ENCODE measurements at regions not wholly inside any gene's neighbourhood (a gene's known extent, or its start where the extent isn't known, plus 50 kb on each side); places are given as distances from the start of the nearest gene placed in this dataset.

GRCh38 chr6:62570372-62570771, 284.3 kb upstream of the KHDRBS2 start:
- no peaks in the 10 kb centered on the region for H3K9me3 ChIP-seq
- H3K36me3 ChIP-seq: no peaks in the 10 kb centered on the region
- DNase-seq: no peak
- WGBS, 5 donors: 72 to 91% (median 82%) methylated on average over 1 of the region's 1 CpG
- TF ChIP-seq EP300 (IDR thresholded peaks at IDR 0.05) (no peak), POLR2A (IDR thresholded peaks at IDR 0.05) (no peak), POLR2AphosphoS5 (IDR thresholded peaks at IDR 0.05) (no peak), CTCF (IDR thresholded peaks at IDR 0.05) (no peak)
- intact Hi-C loops (cut with DNase I; ENCODE audit: low total_unique reads): no loop called here
- H3K4me3 ChIP-seq: no peak overlapping the region
- no peak overlapping the region for H3K27ac ChIP-seq
- H3K4me1 ChIP-seq: no peaks in the 10 kb centered on the region
- no peaks in the 10 kb centered on the region for H3K27me3 ChIP-seq

- Histone ChIP-seq H3K4me1 (no peaks in the 10 kb centered on the region), H3K4me3 (no peak overlapping the region), H3K27ac (no peak overlapping the region), H3K9me3 (peaks cover 0 to 8% (median 0%) of the 10 kb centered on the region in 4 donors), H3K36me3 (no peaks in the 10 kb centered on the region), H3K27me3 (no peaks in the 10 kb centered on the region)
- TF ChIP-seq POLR2AphosphoS5 (IDR thresholded peaks at IDR 0.05) (no peak), EP300 (IDR thresholded peaks at IDR 0.05) (no peak), CTCF (IDR thresholded peaks at IDR 0.05) (no peak), POLR2A (IDR thresholded peaks at IDR 0.05) (no peak)
- intact Hi-C loops (cut with DNase I; ENCODE audit: low total_unique reads): no loop called here
- 70 to 81% (median 78%) methylated on average over 2 of the region's 2 CpGs; no CpG with 5 or more reads in 1 of the 5 donors for WGBS, 5 donors
- DNase-seq: no peak
These were observed 255.5 kb upstream of the KHDRBS2 start for GRCh38 chr6:62541502-62541901.

GRCh38 chr6:62530985-62531384, 245.0 kb upstream of the KHDRBS2 start:
- no peak overlapping the region for H3K4me3 ChIP-seq
- no peak for DNase-seq
- WGBS, 5 donors: 47 to 71% (median 52%) methylated on average over 2 of the region's 2 CpGs
- TF ChIP-seq EP300 (IDR thresholded peaks at IDR 0.05): no peak
- TF ChIP-seq POLR2AphosphoS5 (IDR thresholded peaks at IDR 0.05): no peak
- TF ChIP-seq CTCF (IDR thresholded peaks at IDR 0.05): no peak
- TF ChIP-seq POLR2A (IDR thresholded peaks at IDR 0.05): no peak
- H3K27ac ChIP-seq: no peak overlapping the region
- no peaks in the 10 kb centered on the region for H3K36me3 ChIP-seq
- H3K4me1 ChIP-seq: no peaks in the 10 kb centered on the region
- H3K9me3 ChIP-seq: peaks cover 0 to 12% (median 6%) of the 10 kb centered on the region in 4 donors
- no peaks in the 10 kb centered on the region for H3K27me3 ChIP-seq
- intact Hi-C loops (cut with DNase I; ENCODE audit: low total_unique reads): no loop called here

GRCh38 chr6:62528894-62529526, 243.0 kb upstream of the KHDRBS2 start:
- H3K27me3 ChIP-seq: no peaks in the 10 kb centered on the region
- H3K4me3 ChIP-seq: no peak overlapping the region
- peaks cover 0 to 12% (median 4%) of the 10 kb centered on the region in 4 donors for H3K9me3 ChIP-seq
- intact Hi-C loops (cut with DNase I; ENCODE audit: low total_unique reads): no loop called here
- H3K27ac ChIP-seq: no peak overlapping the region
- no peaks in the 10 kb centered on the region for H3K4me1 ChIP-seq
- DNase-seq: no peak
- 77 to 86% (median 82%) methylated on average over 3 of the region's 3 CpGs for WGBS, 5 donors
- no peaks in the 10 kb centered on the region for H3K36me3 ChIP-seq
- TF ChIP-seq POLR2A (IDR thresholded peaks at IDR 0.05) (no peak), POLR2AphosphoS5 (IDR thresholded peaks at IDR 0.05) (no peak), EP300 (IDR thresholded peaks at IDR 0.05) (no peak), CTCF (IDR thresholded peaks at IDR 0.05) (no peak)
